Keratinocyte (primary cell): ENCODE measurements at regions not wholly inside any gene's neighbourhood (a gene's known extent, or its start where the extent isn't known, plus 50 kb on each side); places are given as distances from the start of the nearest gene placed in this dataset.

Experiments
- EZH2 ChIP-seq: IDR thresholded peaks from one replicate; pipeline ENCODE4 v1.6.1; 2012; ENCODE audit warnings: inconsistent platforms, mild to moderate bottlenecking, low read length, moderate library complexity
- TF ChIP-seq, protein P1 (sequence below), 3 experiments: IDR thresholded peaks in 1 of 3; conservative IDR thresholded peaks in 1 of 3; optimal IDR thresholded peaks in 1 of 3; 2 replicates in 2 of 3; 3 replicates in 1 of 3; pipeline versions ENCODE3 to v1.5.1; 2011; ENCODE audit warnings: low read length in 3 of 3, mild to moderate bottlenecking in 3 of 3, moderate library complexity in 2 of 3, control low read depth in 1 of 3, inconsistent platforms in 1 of 3; ENCODE audit not compliant: insufficient read depth in 2 of 3; ENCODE audit errors: extremely low read depth in 1 of 3

DNA sequence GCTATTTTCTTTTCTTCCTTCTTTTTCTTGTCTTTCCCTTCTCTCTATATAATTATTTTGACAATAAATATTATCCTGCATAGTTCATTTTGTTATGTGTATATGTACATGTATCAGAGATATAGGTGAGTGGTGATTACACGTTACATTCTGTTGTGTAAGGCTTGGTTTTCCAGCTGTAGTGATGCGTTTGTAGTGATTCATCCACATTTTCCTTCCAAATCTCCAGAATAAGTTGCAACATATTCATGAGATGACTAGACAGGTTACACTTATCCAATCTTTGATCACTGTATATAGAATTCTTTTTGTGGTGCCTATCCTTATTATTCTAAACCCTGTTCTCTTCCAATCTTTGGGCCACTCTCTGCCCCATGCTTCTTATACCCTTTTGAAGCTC is 540.2 kb downstream of the GBA3 start:
- TF ChIP-seq, protein P1, sequence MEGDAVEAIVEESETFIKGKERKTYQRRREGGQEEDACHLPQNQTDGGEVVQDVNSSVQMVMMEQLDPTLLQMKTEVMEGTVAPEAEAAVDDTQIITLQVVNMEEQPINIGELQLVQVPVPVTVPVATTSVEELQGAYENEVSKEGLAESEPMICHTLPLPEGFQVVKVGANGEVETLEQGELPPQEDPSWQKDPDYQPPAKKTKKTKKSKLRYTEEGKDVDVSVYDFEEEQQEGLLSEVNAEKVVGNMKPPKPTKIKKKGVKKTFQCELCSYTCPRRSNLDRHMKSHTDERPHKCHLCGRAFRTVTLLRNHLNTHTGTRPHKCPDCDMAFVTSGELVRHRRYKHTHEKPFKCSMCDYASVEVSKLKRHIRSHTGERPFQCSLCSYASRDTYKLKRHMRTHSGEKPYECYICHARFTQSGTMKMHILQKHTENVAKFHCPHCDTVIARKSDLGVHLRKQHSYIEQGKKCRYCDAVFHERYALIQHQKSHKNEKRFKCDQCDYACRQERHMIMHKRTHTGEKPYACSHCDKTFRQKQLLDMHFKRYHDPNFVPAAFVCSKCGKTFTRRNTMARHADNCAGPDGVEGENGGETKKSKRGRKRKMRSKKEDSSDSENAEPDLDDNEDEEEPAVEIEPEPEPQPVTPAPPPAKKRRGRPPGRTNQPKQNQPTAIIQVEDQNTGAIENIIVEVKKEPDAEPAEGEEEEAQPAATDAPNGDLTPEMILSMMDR (optimal IDR thresholded peaks at IDR 0.05 in 1 of 3, IDR thresholded peaks at IDR 0.05 in 1 of 3, conservative IDR thresholded peaks at IDR 0.05 in 1 of 3; ENCODE audit: extremely low read depth in 1 of 3, insufficient read depth in 2 of 3, low read length in 3 of 3): no peak
- no peak for TF ChIP-seq EZH2
